ENCODE measurements at regions not wholly inside any gene's neighbourhood (a gene's known extent, or its start where the extent isn't known, plus 50 kb on each side); places are given as distances from the start of the nearest gene placed in this dataset.

DNA sequence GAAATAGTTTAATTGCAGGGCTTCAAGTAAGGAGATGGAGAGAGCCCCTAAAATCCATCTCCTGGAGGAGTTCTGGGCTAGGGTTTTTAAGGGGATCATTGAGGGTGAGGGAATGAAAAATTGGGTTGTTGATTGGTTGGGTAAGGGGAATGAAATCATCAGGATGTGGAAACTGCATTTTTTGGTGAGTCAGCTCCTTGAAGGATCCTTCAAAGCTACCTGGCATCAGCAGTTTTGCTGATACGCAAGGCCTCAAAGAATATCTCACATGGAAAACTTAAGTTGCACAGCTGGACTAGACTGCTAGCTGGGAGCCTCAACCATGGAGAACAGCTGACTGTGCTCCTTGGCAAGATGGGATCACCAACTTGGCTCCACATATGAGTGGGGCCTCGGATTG is 136.7 kb downstream of the FGF10 start:
- DNase-seq (ENCODE audit: insufficient read length, low spot score) (no peak), FAIRE-seq (peak; percentile 23)
- no peak for TF ChIP-seq POLR2A (IDR thresholded peaks at IDR 0.05; ENCODE audit: low read depth, low read length)

DNA sequence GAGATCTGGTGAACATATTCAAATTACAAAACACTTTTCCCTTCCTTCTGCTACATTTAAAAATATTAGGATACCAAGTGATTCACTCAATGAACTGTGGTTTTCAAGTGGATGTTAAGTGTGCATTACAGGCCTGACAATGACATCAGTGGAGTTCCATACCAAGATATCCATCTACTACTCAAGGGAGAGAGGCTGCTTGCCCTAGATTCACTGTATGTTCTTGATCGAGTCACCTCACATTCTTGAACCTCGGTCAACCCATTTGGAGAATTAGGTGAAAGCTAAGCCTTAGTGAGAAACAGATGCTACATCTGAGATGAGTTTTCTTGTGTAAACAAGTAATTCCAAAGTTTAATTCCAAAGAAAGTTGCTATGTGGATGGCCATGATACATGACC is 142.2 kb downstream of the FGF10 start:
- no peak for FAIRE-seq
- no peak for DNase-seq (ENCODE audit: insufficient read length, low spot score)
- no peak for TF ChIP-seq POLR2A (IDR thresholded peaks at IDR 0.05; ENCODE audit: low read depth, low read length)

DNA sequence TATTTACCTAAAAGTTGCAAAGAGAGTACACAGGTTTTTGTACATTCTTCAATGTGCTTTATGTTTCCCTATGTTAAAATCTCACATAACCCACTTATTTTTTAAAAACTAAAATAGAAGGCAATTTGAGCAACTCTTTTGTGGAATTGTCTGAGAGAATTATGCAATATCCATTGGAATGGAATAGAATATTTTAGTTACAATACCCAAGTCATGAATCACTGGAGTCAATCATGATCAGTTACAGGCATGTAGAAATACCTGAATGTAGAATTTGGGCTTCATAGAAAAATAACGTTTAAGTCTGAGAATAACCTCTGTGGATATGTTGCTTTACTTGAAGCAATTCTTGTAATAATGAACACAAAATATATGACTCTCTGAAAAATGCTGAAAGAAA is 143.3 kb downstream of the FGF10 start:
- no peak for TF ChIP-seq POLR2A (IDR thresholded peaks at IDR 0.05; ENCODE audit: low read depth, low read length)
- no peak for FAIRE-seq

DNA sequence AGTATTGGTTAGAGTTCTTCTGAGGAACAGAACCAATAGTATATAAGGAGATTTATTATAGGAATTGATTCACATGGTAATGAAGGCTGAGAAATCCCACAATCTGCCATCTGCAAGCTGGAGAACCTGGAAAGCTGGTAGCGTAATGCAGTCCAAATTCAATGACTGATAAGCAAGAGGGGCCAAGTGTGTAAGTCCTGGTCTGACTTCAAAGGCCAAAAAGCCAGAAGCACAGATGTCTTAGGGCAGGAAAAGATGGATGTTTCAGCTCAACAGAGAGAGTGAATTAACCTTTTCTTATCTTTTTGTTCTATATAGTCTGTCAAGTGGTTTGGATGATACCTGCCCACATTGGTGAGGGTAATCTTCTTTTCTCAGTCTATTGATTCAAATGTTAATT is 146.4 kb downstream of the FGF10 start:
- TF ChIP-seq POLR2A (IDR thresholded peaks at IDR 0.05; ENCODE audit: low read depth, low read length) = no peak
- DNase-seq (ENCODE audit: insufficient read length, low spot score) (no peak), FAIRE-seq (no peak)

More for the DNA sequence above, 143.3 kb downstream of the FGF10 start:
- DNase-seq (ENCODE audit: insufficient read length, low spot score) = no peak

DNA sequence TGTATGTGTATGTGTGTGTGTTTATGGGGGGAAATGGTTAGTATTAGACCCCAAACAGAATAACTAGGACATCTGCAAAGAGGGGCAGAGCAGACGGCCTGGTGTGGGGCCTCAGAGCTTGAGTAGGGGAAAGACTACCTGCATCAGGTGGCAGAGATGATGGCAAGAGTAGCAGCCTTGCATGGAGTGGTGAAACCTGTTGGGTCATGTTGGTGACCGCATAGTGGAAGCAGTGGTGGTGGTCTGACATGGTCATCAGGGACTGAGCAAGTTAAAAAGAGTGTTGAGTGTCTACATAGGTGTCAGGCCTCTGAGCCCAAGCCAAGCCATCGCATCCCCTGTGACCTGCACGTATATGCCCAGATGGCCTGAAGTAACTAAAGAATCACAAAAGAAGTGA is 153.2 kb downstream of the FGF10 start:
- DNase-seq (ENCODE audit: insufficient read length, low spot score) (no peak), FAIRE-seq (no peak)
- no peak for TF ChIP-seq POLR2A (IDR thresholded peaks at IDR 0.05; ENCODE audit: low read depth, low read length)

DNA sequence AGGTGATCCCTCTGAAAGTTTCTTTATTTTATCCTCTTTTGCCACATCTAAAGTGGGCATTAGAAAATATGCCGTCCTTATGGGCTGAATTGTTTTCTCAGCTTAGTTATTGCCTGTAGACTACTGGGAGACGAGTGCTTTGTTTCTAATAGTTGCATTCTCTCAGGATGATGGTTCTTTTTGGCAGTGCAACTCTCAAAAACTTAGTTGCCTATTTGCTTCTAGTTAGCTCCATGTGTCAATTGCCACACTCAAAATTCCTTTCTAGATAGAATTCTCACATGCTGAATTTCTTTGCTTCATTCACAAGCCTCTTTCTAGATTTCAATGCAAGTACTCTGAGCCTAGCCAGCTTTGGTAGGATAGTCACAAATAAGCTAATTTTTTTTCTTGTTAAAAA is 155.5 kb downstream of the FGF10 start:
- DNase-seq (ENCODE audit: insufficient read length, low spot score) (no peak), FAIRE-seq (no peak)
- TF ChIP-seq POLR2A (IDR thresholded peaks at IDR 0.05; ENCODE audit: low read depth, low read length) = no peak

DNA sequence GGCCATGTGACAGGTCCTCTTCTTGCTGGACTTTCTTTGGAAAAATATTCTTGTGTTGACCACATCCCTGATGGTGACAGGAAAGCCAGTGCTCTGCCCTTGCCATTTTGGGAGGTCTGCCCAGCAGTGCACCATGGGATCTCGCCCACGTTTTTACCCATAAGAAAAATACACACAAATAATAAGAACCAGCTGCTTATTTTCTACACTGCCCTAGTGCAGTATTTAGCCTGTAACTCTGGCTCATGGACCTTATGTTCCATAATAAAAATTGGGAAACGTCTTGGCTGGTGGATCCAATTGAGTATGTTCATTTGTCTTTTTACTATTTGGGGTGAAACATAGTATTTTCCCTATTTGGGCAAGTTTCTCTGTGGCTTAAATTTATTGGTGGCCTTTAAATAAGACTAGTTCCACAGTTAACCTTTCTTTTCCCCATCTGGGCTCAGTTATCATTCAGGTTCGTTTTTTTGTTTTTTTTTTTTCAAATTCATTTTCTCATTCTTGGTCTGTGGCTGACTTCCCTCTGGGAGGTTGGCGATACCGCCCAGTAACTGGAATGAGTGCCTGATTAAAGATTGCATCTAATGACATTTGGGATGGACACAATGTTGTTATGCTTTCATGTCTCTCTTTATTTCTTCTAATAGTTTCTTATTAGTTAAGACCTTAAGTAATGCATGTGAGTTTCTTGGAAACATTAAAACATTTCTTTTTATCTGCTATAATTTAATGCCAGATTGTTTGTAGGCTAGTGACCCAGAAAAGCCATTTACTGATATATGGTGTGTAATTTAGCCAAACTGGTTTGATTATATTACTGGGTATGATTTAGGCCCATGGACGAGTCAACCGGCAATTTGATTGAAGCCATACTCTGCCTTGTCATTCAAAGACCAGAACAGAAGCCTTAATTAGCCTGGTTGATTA is 163.7 kb downstream of the FGF10 start:
- FAIRE-seq = no peak
- no peak for TF ChIP-seq POLR2A (IDR thresholded peaks at IDR 0.05; ENCODE audit: low read depth, low read length)
- DNase-seq (ENCODE audit: insufficient read length, low spot score) = no peak

DNA sequence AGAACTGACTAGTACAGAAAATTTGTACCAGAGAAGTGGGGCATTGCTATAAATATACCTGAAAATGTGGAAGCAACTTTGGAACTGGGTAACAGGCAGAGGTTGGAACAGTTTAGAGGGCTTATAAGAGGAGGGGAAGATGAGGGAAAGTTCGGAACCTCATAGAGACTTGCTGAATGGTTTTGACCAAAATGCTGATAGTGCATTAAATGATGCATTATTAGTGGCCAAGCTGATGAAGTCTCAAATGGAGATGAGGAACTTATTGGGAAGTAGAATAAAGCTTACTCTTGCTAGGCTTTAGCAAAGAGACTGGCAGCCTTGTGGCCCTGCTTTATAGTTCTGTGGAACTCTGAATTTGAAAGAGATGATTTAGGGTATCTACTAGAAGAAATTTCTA is 189.8 kb downstream of the FGF10 start:
- TF ChIP-seq POLR2A (IDR thresholded peaks at IDR 0.05; ENCODE audit: low read depth, low read length) = no peak
- no peak for DNase-seq (ENCODE audit: insufficient read length, low spot score)
- no peak for FAIRE-seq

DNA sequence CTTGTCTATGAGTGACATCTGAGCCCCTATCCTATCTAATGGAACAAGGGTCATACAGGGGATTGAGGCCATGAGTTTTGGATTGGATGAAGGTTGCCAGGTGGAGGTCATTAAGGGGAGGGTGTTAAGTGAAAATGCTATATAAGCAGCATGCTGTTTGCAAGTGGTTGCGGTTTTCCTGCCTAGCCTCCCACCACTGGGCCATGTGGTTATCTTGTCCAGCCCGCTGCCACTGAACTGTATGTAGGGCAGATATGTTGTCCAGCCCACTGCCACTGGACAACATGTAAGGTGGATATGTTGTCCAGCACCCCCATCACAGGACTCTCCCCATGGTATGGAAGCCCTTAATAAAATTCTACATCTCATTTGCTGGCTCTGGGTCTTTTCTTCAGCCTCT is 200.0 kb downstream of the FGF10 start:
- no peak for DNase-seq (ENCODE audit: insufficient read length, low spot score)
- no peak for FAIRE-seq
- TF ChIP-seq POLR2A (IDR thresholded peaks at IDR 0.05; ENCODE audit: low read depth, low read length) = no peak

DNA sequence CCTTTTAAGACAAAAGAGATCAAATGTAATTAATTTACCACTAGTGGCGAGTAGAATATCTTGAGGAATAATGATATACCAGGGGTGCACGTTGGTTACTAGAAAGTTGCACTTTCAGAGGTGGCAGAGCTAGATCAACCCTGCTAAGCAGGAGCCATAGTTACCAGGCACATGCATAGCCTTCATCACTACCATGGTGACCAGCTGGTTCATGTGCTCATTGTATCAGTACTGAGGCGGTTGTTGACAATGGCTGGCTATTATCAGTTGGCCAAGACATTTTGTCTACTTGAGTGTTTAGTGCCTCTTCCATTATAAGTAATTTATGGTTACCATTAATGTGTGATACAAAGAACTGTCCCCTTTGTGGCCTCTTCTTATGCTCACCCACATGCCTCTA is 201.2 kb downstream of the FGF10 start:
- no peak for TF ChIP-seq POLR2A (IDR thresholded peaks at IDR 0.05; ENCODE audit: low read depth, low read length)
- FAIRE-seq = no peak
- DNase-seq (ENCODE audit: insufficient read length, low spot score) = no peak

DNA sequence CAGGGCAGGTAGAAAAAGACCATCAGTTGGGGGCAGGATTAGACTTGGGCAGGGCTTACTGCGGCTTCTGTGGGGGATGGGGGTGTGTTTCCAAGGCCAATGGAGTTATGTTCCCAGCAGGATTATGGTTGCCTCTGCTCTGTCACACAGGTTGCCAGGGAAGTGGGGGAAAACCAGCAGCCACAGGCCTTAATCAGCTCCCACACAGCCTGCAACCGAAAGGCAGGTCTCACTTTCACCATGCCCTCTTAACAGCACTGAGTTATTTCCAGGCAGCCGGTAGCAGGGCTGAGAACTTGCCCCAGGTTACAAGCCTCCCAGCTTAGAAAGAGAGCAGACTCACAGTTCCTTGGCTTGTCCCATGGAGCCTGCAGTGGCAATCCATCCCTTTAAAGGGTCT is 205.5 kb downstream of the FGF10 start:
- TF ChIP-seq POLR2A (IDR thresholded peaks at IDR 0.05; ENCODE audit: low read depth, low read length) = no peak
- FAIRE-seq (no peak), DNase-seq (ENCODE audit: insufficient read length, low spot score) (no peak)

DNA sequence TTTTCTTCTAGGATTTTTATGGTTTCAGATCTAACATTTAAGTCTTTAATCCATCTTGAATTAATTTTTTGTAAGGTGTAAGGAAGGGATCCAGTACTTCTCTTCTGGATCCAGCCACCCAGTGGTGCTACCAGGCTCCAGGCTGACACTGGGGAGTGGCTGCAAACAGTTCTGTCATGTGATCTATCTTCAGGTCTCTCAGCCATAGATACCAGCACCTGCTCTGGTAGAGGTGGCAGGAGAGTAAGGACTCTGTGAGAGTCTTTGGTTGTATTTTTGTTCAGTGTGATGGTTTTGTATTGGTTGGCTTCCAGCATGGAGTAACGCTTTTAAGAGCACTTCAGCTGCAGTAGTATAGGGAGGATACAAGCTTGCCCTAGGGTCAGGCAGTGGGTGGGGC is 205.9 kb downstream of the FGF10 start:
- no peak for TF ChIP-seq POLR2A (IDR thresholded peaks at IDR 0.05; ENCODE audit: low read depth, low read length)
- DNase-seq (ENCODE audit: insufficient read length, low spot score) (no peak), FAIRE-seq (no peak)

DNA sequence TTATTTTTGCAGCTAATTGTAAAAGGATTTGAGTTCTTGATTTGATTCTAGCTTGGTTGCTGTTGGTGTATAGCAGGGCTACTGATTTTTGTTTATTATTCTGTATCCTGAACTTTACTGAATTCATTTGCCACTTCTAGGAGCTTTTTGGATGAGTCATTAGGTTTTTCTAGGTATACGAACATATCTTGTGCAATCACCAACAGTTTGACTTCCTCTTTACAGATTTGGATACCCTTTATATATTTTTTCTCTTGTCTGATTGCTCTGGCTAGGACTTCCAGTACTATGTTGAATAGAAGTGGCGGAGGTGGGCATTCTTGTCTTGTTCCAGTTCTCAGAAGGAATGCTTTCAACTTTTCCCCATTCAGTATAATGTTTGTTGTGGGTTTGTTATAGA is 210.8 kb downstream of the FGF10 start:
- no peak for TF ChIP-seq POLR2A (IDR thresholded peaks at IDR 0.05; ENCODE audit: low read depth, low read length)
- FAIRE-seq = no peak
- DNase-seq (ENCODE audit: insufficient read length, low spot score) = no peak

DNA sequence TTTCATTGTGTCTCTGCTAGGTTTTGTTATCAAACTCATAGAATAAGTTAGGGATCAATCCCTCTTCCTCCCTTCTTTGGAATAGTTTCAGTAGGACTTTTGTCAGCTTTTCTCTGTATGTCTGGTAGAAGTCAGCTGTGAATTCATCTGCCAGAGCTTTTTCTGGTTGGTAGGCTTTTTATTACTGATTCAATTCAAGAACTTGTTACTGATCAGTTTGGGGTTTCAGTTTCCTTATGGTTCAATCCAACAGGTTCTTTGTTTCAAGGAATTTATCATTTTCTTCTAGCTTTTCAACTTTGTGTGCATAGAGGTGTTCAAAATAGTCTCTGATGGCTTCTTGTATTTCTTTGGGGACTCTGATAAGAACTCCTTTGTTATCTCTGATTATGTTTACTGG is 221.7 kb downstream of the FGF10 start:
- no peak for TF ChIP-seq POLR2A (IDR thresholded peaks at IDR 0.05; ENCODE audit: low read depth, low read length)
- FAIRE-seq = no peak
- no peak for DNase-seq (ENCODE audit: insufficient read length, low spot score)

DNA sequence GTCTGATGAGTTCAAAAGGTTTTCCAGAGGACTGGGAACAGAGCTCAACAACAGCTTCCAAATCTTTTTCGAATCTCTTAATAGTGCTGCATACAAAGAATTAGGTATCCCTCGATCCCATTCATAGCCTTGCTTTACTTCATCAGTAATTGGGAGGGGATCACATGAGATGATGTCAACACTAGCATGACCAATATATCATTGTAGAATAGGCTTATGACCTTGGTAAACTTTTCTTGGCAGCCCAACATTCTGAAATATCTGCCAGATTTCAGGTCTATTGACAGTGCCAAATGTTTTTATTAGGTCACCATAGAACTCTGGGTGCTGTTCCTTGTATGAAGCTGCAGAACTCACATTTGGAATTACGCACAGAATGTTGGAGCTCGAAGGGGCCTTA is 228.9 kb downstream of the FGF10 start:
- no peak for FAIRE-seq
- TF ChIP-seq POLR2A (IDR thresholded peaks at IDR 0.05; ENCODE audit: low read depth, low read length) = no peak

More for the DNA sequence above, 228.9 kb downstream of the FGF10 start:
- no peak for DNase-seq (ENCODE audit: insufficient read length, low spot score)

Data from H54 (cell line).